NOMO-1 (cell line): ENCODE measurements at regions not wholly inside any gene's neighbourhood (a gene's known extent, or its start where the extent isn't known, plus 50 kb on each side); places are given as distances from the start of the nearest gene placed in this dataset.
"Not testable (repeated sequence)": the region's sequence is repeated elsewhere in the genome, so short reads cannot be mapped to it uniquely, and the experiment has no call there.

Experiments
- DNase-seq, 2 experiments: peaks; one replicate each; lab custom pipeline; 2025; ENCODE audit not compliant: unreplicated experiment in 2 of 2; lab: John Stamatoyannopoulos, UW

DNA sequence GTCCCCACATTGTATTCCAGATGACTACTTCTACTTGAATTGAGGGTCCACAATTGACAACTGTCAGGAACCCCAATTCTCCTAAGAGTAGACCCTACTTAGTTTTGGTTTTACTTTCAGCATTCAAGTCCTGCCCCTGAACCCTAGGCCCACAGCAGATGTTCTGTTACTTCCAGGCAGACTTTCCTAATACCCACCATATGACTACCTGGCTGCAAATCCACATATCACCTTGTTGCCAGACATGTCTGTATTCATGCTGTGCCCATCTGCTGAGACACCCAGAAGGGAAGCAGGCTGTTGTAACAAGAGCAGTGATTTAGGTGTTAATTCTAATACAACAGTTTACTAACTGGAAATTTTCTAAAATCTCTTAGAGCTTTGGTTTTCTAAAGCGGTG, 235.1 kb upstream of the CCDC54 start:
- no peak for DNase-seq

GRCh38 chr3:107142786-107143575, 234.3 kb upstream of the CCDC54 start:
- no peak for DNase-seq

GRCh38 chr3:107150675-107151074, 226.6 kb upstream of the CCDC54 start:
- no peak for DNase-seq

DNA sequence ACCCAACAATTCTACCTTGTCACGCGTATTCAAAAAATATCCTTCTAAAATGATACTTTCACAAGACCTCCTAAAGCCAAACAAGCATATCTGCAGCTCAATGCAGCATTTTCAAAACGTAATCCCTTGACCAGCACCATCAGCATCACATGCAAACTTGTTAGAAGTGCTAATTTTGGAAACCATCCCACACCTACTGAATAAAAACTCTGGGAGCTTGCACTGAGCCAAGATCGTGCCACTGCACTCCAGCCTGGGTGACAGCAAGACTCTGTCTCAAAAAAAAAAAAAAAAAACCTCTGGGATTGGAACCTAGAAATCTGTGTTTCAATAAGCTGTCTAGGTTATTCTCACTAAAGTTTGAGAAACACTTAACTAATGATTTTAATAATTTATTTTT, 223.3 kb upstream of the CCDC54 start:
- no peak for DNase-seq

DNA sequence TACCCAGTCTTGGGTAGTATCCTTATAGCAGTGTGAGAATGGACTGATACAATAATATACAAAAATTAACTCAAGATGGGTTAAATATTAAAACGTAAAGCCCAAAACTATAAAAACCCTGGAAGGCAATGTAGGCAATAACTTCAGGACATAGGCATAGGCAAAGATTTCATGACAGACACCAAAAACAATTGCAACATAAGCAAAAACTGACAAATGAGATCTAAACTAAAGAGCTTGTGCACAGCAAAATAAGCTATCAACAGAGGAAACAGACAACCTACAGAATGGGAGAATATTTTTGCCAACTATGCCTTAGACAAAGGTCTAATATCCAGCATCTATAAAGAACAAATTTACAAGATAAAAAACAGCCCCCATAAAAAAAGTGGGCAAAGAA, 204.8 kb upstream of the CCDC54 start:
- DNase-seq = no peak

DNA sequence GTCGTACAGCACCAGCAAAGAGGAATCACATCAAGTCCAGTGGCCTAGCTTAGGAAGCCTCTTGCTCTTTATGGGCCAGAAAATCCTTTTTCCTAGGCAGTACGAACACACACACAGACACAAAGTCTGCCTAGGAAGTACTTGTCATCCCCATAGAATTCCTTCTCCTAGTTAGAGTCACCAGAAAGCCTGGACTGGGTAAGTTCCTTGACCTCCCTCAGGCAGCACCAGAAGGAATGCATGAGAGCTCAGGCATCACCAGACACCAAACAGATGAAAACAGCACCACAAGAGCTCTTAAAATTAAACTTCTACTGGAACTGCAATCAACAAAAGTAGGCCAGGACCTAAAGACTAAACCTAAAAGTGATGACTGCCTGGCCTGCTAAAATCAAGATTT, 192.9 kb upstream of the CCDC54 start:
- DNase-seq = no peak

- no peak for DNase-seq
Measured at GRCh38 chr3:107188262-107188661, 189.0 kb upstream of the CCDC54 start.

DNA sequence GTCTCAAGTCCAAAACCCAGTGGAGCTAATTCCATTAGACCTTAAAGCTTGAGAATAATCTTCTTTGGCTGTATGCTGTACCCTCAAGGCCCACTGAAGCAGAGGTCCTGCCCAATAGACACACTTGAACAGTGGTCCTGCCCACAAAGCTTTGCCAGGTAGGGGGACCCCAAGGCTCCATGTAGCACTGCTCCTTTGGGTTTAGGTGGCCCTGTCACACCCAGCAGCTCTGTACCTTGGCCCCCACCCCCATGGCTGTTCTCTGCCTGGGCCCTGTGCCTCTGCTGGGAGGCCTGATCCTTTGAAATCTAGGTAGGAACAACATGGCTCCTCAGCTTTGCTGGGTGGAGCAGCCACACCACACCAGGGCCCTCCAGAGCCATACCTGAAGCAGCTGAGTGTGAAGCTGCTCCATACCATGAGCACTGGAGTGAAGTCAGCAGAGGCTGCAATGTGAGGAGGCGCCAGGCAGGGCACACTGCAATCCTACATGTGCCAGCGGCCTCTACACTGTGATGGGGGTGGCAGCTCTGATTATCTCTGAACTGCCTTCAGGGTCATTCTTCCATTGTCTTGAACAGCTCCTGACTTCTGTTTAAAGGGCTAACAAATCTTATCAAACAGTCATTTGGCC, 188.0 kb upstream of the CCDC54 start:
- no peak for DNase-seq

DNA sequence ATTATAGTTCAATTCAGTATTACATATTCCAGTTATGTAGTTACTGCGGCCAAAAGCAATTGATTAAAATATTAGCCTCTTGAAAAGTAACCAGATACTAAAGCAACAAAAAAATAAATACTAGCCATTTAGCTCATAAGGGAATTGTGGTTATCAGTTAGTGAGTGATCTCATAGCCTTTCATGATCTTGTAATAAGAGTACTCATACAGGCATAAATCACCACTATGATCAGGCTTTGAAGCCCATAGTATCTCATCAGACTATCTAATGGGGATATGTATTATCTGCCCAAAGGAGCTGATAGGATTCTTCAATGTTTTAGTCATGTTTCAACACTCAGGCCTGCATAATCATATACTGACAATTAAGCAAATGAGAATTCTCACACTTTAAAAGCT, 184.1 kb upstream of the CCDC54 start:
- DNase-seq = no peak

- DNase-seq = no peak
Measured at GRCh38 chr3:107198581-107199181, 178.6 kb upstream of the CCDC54 start.

DNA sequence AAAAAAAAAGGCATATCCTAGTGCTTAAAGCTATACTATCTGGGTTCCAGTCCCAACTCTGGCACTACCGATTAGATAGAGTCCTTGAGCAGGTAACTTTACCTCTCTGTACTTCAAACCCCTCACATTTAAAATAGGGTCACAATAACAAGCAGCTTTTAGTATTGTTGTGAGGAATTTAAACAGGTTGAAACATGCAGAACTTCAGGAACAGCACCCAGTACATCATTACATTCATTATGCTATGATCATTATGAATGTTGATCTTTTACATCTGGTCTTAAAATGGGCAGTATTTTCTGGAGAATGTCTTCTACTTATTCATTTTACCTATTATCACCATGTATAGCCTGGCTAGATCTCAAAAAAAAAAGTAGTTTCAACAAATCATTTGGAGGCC, 176.1 kb upstream of the CCDC54 start:
- no peak for DNase-seq

GRCh38 chr3:107202885-107203284, 174.4 kb upstream of the CCDC54 start:
- DNase-seq = not testable (repeated sequence)

DNA sequence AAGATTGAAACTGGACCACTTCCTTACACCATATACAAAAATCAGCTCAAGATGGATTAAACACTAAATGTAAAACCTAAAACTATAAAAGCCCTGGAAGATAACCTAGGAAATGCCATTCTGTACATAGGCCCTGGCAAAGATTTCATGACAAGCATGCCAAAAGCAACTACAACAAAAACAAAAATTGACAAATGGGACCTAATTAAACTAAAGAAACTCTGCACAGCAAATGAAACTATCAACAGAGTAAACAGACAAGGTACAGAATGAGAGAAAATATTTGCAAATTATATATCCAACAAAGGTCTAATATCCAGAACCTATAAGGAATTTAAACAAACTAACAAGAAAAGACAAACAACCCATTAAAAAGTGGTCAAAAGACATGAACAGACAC, 173.1 kb upstream of the CCDC54 start:
- DNase-seq = no peak

- no peak for DNase-seq
Measured at GRCh38 chr3:107205358-107205757, 171.9 kb upstream of the CCDC54 start.

GRCh38 chr3:107206141-107206540, 171.1 kb upstream of the CCDC54 start:
- peak; percentile 20 to 59 for DNase-seq

DNA sequence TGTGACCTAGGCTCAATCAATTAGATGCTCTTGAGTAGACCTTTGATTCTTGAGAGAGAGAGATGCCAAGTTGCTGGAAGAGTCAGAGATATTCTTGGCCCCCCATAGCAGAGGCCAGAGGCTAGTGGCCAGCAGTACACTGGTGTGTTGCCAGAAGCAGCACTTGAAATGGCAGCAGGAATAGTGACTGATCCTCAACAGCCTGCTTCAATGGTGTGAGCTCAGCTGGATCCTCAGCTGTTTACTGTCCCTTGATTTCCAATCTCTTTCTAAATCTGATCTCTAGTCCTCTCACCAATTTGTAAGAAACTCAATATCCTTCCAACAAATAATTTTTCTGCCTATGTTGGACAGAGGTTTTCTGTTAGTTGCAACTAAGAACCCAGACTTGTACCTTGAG, 170.3 kb upstream of the CCDC54 start:
- DNase-seq = no peak

- DNase-seq = peak in 1 of 2 experiments; percentile 2
Measured at GRCh38 chr3:107208100-107208499, 169.1 kb upstream of the CCDC54 start.

DNA sequence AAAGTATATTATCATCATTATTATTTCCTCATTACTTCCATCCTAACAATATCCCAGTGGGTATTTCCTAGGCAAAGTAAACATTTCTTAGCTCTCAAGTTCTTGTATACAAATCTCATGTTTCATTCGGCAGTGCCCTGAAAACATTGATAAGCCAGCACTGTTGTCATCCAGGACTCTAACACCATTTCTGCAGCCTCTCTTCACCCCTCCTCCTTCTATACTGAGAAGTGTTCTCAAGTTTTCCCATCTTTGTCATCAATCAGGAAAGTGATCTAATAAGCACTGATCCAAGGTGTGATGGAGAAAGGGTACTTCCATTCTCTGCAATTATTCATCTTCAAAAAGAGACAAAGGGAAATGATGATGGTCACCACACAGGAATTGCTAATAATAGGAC, 168.4 kb upstream of the CCDC54 start:
- no peak for DNase-seq

GRCh38 chr3:107209302-107209990, 167.8 kb upstream of the CCDC54 start:
- no peak for DNase-seq

GRCh38 chr3:107211608-107212007, 165.6 kb upstream of the CCDC54 start:
- DNase-seq = no peak

- DNase-seq = no peak
Measured at GRCh38 chr3:107212618-107213017, 164.6 kb upstream of the CCDC54 start.
